ENCODE measurements at regions not wholly inside any gene's neighbourhood (a gene's known extent, or its start where the extent isn't known, plus 50 kb on each side); places are given as distances from the start of the nearest gene placed in this dataset.

DNA sequence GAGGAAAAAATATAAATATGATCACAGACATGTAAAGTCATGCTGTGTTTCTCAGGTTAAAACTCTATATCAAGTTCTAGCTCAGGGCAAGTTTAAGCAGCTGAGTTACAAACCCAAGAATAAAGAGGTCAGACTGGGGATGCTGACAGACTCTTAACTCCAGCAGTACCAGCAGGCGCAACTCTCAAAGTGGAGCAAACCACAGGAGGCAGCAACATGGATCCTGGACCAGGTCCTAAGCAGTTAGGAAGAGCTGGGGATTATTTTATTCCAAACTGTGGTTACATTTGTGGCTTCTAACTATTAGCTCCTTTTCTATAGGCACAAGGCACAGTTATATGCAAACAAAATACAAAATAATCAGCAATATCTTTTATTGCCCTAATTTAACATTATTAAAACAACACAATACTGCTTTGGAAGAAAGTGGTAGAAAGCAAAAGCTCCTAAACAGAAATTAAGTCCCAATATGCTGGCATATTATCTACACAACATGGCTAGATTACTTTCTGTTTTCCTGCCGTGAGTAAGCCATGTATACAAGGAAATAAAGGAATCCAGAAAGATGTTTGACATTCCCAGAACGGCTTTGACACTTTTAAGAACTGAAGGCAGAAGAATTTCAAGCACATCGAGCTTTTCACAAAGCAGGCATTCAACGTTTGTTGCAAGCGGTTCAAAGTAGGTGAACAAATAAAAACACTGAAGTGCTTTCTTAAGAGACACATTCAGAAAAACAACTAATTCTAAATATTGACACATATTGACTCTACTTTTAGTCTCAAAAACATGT, 378.8 kb upstream of the ZNF608 start:
- TF ChIP-seq, protein P1, sequence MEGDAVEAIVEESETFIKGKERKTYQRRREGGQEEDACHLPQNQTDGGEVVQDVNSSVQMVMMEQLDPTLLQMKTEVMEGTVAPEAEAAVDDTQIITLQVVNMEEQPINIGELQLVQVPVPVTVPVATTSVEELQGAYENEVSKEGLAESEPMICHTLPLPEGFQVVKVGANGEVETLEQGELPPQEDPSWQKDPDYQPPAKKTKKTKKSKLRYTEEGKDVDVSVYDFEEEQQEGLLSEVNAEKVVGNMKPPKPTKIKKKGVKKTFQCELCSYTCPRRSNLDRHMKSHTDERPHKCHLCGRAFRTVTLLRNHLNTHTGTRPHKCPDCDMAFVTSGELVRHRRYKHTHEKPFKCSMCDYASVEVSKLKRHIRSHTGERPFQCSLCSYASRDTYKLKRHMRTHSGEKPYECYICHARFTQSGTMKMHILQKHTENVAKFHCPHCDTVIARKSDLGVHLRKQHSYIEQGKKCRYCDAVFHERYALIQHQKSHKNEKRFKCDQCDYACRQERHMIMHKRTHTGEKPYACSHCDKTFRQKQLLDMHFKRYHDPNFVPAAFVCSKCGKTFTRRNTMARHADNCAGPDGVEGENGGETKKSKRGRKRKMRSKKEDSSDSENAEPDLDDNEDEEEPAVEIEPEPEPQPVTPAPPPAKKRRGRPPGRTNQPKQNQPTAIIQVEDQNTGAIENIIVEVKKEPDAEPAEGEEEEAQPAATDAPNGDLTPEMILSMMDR (IDR thresholded peaks at IDR 0.05; ENCODE audit: borderline replicate concordance) = no peak
- no peaks in the 10 kb centered on the region for H3K36me3 ChIP-seq
- H3K4me3 ChIP-seq = no peak overlapping the region
- DNase-seq = no peak
- intact Hi-C loops (cut with micrococcal nuclease) = no loop called here
- no peaks in the 10 kb centered on the region for H3K4me1 ChIP-seq
- no peak overlapping the region for H3K27ac ChIP-seq (replicated peaks)
- no peaks in the 10 kb centered on the region for H3K27me3 ChIP-seq (ENCODE audit: low read depth)
- H3K9me3 ChIP-seq (replicated peaks) = no peaks in the 10 kb centered on the region

DNA sequence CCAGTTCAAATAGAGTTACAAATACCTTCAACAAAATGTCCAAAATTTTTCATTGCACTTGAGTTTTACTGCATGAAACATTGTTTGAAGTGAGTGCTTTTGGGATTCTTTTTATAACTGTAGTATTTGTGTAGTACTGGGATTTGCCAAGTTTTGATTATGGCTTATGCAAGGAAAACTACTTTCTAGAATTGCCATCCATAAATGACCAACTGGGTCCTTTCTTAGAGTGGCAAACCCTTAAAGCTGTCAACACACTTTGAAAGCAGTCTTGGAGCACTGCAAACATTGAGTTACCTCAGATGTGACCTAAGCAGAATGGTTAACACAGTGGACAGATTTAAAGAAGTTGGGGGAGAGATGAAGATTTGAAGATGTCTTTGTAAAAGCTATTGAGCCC, 379.6 kb upstream of the ZNF608 start:
- no peak overlapping the region for H3K4me3 ChIP-seq
- DNase-seq = no peak
- TF ChIP-seq, protein P1 (IDR thresholded peaks at IDR 0.05; ENCODE audit: borderline replicate concordance) = no peak
- no peaks in the 10 kb centered on the region for H3K9me3 ChIP-seq (replicated peaks)
- intact Hi-C loops (cut with micrococcal nuclease) = no loop called here
- H3K36me3 ChIP-seq = no peaks in the 10 kb centered on the region
- no peaks in the 10 kb centered on the region for H3K27me3 ChIP-seq (ENCODE audit: low read depth)
- H3K4me1 ChIP-seq = no peaks in the 10 kb centered on the region
- no peak overlapping the region for H3K27ac ChIP-seq (replicated peaks)

DNA sequence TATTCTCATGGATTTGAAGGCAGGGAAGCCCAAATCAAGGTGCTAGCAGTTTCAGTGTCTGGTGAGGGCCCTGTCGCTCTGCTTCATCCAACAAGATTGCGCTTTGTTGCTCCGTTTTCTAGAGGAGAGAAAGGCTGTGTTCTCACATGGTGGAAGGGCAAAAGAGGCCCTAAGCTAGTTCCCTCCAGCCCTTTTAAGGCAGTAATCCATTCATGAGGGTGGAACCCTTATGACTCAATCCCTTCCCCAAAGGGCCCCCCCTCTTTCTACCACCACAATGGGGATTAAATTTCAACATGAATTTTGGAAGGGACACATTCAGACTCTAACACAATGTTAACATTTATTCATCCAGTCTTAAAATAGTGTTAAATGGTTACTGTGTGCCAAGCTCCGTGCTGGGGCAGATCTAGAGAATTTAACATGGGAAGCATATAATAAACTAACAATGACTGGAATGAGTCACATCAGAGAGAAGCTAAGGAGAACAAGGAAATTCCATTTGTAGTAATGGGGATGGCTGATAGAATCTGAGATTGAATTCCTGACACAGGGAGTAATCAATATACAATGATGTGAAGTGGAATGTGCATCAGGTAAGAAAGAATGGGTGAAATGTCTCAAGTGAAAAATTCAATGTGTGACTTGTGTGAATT, 382.8 kb upstream of the ZNF608 start:
- Histone ChIP-seq H3K4me1 (no peaks in the 10 kb centered on the region), H3K4me3 (no peak overlapping the region), H3K27me3 (ENCODE audit: low read depth) (no peaks in the 10 kb centered on the region), H3K27ac (replicated peaks) (no peak overlapping the region), H3K36me3 (no peaks in the 10 kb centered on the region), H3K9me3 (replicated peaks) (no peaks in the 10 kb centered on the region)
- TF ChIP-seq, protein P1 (IDR thresholded peaks at IDR 0.05; ENCODE audit: borderline replicate concordance) = no peak
- no peak for DNase-seq
- intact Hi-C loops (cut with micrococcal nuclease) = no loop called here

DNA sequence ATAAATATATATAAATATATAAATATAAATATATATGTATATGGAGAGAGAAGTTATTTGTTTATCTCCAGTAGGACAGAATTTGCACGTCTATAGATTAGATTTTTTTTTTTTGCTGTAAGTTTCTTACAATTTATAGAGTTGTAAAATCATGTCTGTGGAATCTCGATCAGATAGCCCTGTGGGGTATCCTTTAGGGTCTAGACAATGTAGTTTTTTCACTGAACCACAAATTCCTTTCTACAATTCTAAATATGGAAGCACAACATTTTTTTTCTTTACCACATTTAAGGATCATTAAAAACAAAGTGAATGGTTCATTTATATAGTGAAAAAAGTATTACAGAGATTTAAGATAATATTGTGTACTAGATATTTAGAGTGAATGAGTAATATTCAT, 384.2 kb upstream of the ZNF608 start:
- no peak overlapping the region for H3K4me3 ChIP-seq
- DNase-seq = no peak
- H3K9me3 ChIP-seq (replicated peaks) = no peaks in the 10 kb centered on the region
- no peaks in the 10 kb centered on the region for H3K27me3 ChIP-seq (ENCODE audit: low read depth)
- no peak overlapping the region for H3K27ac ChIP-seq (replicated peaks)
- no peaks in the 10 kb centered on the region for H3K36me3 ChIP-seq
- TF ChIP-seq, protein P1 (IDR thresholded peaks at IDR 0.05; ENCODE audit: borderline replicate concordance) = no peak
- intact Hi-C loops (cut with micrococcal nuclease) = no loop called here
- no peaks in the 10 kb centered on the region for H3K4me1 ChIP-seq

DNA sequence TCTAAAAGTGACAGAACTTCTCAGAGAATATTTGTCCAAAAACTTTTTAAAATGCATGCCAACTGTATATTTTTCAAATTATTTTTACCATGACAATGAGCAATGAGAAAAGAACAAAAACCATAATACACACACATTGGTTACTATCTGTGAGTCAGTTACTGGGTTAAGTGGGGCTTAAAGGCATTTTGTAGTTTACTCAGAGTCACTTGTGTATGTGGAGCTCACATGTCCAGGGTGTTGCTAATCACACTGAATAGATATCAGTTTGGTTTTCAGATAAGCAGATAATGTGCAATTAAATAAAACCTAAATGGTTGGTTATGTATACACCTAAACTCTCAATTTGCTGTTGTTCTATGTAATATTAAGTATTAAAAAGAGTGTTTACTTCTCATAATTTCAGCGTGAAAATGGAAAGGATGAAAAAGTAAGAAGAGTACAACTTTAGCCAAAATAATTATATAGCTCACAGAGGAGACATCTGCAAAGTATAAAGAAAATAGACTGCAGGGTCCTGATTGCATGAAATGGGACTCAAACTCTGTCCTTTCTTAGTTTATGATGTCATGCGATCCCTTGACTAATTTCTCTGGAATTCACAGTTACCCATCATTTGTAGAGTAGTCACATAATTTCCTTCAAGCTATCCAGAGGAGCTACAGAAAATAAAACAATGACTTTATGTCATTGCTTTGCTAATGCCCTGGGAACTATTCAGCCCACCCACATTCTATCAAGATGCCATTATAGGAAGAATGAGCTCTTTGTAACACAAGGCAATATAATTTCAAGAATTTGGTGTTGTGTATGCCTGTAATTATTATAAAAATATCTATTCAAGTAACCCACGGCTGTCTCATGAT, 388.0 kb upstream of the ZNF608 start:
- H3K36me3 ChIP-seq = no peaks in the 10 kb centered on the region
- TF ChIP-seq, protein P1 (IDR thresholded peaks at IDR 0.05; ENCODE audit: borderline replicate concordance) = no peak
- no peaks in the 10 kb centered on the region for H3K4me1 ChIP-seq
- intact Hi-C loops (cut with micrococcal nuclease) = no loop called here
- DNase-seq = no peak
- H3K9me3 ChIP-seq (replicated peaks) = no peaks in the 10 kb centered on the region
- no peak overlapping the region for H3K27ac ChIP-seq (replicated peaks)
- no peaks in the 10 kb centered on the region for H3K27me3 ChIP-seq (ENCODE audit: low read depth)
- H3K4me3 ChIP-seq = no peak overlapping the region

All from left ventricle myocardium inferior (tissue), 1 donor.